ENCODE measurements at regions not wholly inside any gene's neighbourhood (a gene's known extent, or its start where the extent isn't known, plus 50 kb on each side); places are given as distances from the start of the nearest gene placed in this dataset.
"Not testable (repeated sequence)": the region's sequence is repeated elsewhere in the genome, so short reads cannot be mapped to it uniquely, and the experiment has no call there.

- no peaks in the 10 kb centered on the region for H3K27me3 Mint-ChIP-seq (ENCODE audit: low read depth in 3 of 3)
Observed at GRCh38 chr1:73727036-73727435, 470.9 kb downstream of the LRRIQ3 start.

GRCh38 chr1:73722055-73722454 lies 475.9 kb downstream of the LRRIQ3 start:
- H3K9me3 Mint-ChIP-seq: peaks cover 4 to 33% (median 9%) of the 10 kb centered on the region in 6 donors
- no peak overlapping the region for H3K27ac Mint-ChIP-seq
- no peaks in the 10 kb centered on the region for H3K27me3 Mint-ChIP-seq (ENCODE audit: low read depth in 3 of 3)
- no peak overlapping the region for H3K4me3 Mint-ChIP-seq
- no peaks in the 10 kb centered on the region for H3K36me3 Mint-ChIP-seq
- H3K4me1 Mint-ChIP-seq: no peaks in the 10 kb centered on the region
- no peak for DNase-seq

More at GRCh38 chr1:73727036-73727435, 470.9 kb downstream of the LRRIQ3 start:
- Mint-ChIP-seq H3K9me3 (peaks cover 3 to 28% (median 8%) of the 10 kb centered on the region in 6 donors), H3K4me1 (no peaks in the 10 kb centered on the region), H3K36me3 (no peaks in the 10 kb centered on the region), H3K27ac (no peak overlapping the region), H3K4me3 (no peak overlapping the region)
- no peak for DNase-seq

- peaks cover 4 to 35% (median 17%) of the 10 kb centered on the region in 6 donors for H3K9me3 Mint-ChIP-seq
- no peak overlapping the region for H3K27ac Mint-ChIP-seq
- no peak overlapping the region for H3K4me3 Mint-ChIP-seq
- DNase-seq: no peak
- H3K4me1 Mint-ChIP-seq: no peaks in the 10 kb centered on the region
- H3K27me3 Mint-ChIP-seq (ENCODE audit: low read depth in 3 of 3): no peaks in the 10 kb centered on the region
- H3K36me3 Mint-ChIP-seq: no peaks in the 10 kb centered on the region
Observed at GRCh38 chr1:73717976-73718375, 480.0 kb downstream of the LRRIQ3 start.

- Mint-ChIP-seq H3K4me1 (no peaks in the 10 kb centered on the region), H3K27ac (no peak overlapping the region), H3K9me3 (peaks cover 9 to 36% (median 20%) of the 10 kb centered on the region in 6 donors), H3K36me3 (no peaks in the 10 kb centered on the region), H3K4me3 (no peak overlapping the region), H3K27me3 (ENCODE audit: low read depth in 3 of 3) (peaks cover 0 to 3% (median 0%) of the 10 kb centered on the region in 3 donors)
- DNase-seq: no peak
Observed at GRCh38 chr1:73711089-73711488, 486.9 kb downstream of the LRRIQ3 start.

GRCh38 chr1:73701826-73702225 lies 496.1 kb downstream of the LRRIQ3 start:
- Mint-ChIP-seq H3K4me3 (no peak overlapping the region), H3K27me3 (ENCODE audit: low read depth in 3 of 3) (no peaks in the 10 kb centered on the region), H3K9me3 (peaks cover 3 to 27% (median 7%) of the 10 kb centered on the region in 6 donors), H3K4me1 (no peaks in the 10 kb centered on the region), H3K27ac (no peak overlapping the region), H3K36me3 (no peaks in the 10 kb centered on the region)
- no peak for DNase-seq

- DNase-seq: no peak
- Mint-ChIP-seq H3K27ac (no peak overlapping the region), H3K36me3 (no peaks in the 10 kb centered on the region), H3K4me3 (no peak overlapping the region), H3K27me3 (ENCODE audit: low read depth in 3 of 3) (no peaks in the 10 kb centered on the region), H3K4me1 (no peaks in the 10 kb centered on the region), H3K9me3 (peaks cover 0 to 5% (median 4%) of the 10 kb centered on the region in 6 donors)
Observed at GRCh38 chr1:73676186-73676585, 521.8 kb downstream of the LRRIQ3 start.

GRCh38 chr1:73674945-73675561 lies 522.9 kb downstream of the LRRIQ3 start:
- Mint-ChIP-seq H3K4me1 (no peaks in the 10 kb centered on the region), H3K4me3 (no peak overlapping the region), H3K36me3 (no peaks in the 10 kb centered on the region), H3K27ac (no peak overlapping the region), H3K27me3 (ENCODE audit: low read depth in 3 of 3) (no peaks in the 10 kb centered on the region), H3K9me3 (peaks cover 0 to 13% (median 4%) of the 10 kb centered on the region in 6 donors)
- DNase-seq: no peak

- Mint-ChIP-seq H3K4me3 (no peak overlapping the region), H3K4me1 (no peaks in the 10 kb centered on the region)
Observed at GRCh38 chr1:73673971-73674370, 524.0 kb downstream of the LRRIQ3 start.

GRCh38 chr1:73671530-73671929 lies 526.4 kb downstream of the LRRIQ3 start:
- H3K36me3 Mint-ChIP-seq: no peaks in the 10 kb centered on the region
- no peaks in the 10 kb centered on the region for H3K4me1 Mint-ChIP-seq
- H3K4me3 Mint-ChIP-seq: no peak overlapping the region
- no peak overlapping the region for H3K27ac Mint-ChIP-seq
- H3K9me3 Mint-ChIP-seq: peaks cover 0 to 22% (median 2%) of the 10 kb centered on the region in 6 donors
- DNase-seq: no peak
- H3K27me3 Mint-ChIP-seq (ENCODE audit: low read depth in 3 of 3): no peaks in the 10 kb centered on the region

More at GRCh38 chr1:73673971-73674370, 524.0 kb downstream of the LRRIQ3 start:
- Mint-ChIP-seq H3K27ac (no peak overlapping the region), H3K27me3 (ENCODE audit: low read depth in 3 of 3) (no peaks in the 10 kb centered on the region), H3K36me3 (no peaks in the 10 kb centered on the region), H3K9me3 (peaks cover 0 to 17% (median 4%) of the 10 kb centered on the region in 6 donors)
- no peak for DNase-seq

GRCh38 chr1:73667959-73668358 lies 530.0 kb downstream of the LRRIQ3 start:
- H3K27ac Mint-ChIP-seq; DNase-seq; H3K4me3 Mint-ChIP-seq; H3K4me1 Mint-ChIP-seq; H3K27me3 Mint-ChIP-seq (ENCODE audit: low read depth in 3 of 3); H3K36me3 Mint-ChIP-seq: not testable (repeated sequence)
- peaks cover 0 to 36% (median 11%) of the 10 kb centered on the region in 6 donors for H3K9me3 Mint-ChIP-seq

- Mint-ChIP-seq H3K27me3 (ENCODE audit: low read depth in 3 of 3) (peaks cover 0 to 2% (median 0%) of the 10 kb centered on the region in 3 donors), H3K9me3 (peaks cover 3 to 44% (median 18%) of the 10 kb centered on the region in 6 donors), H3K4me3 (no peak overlapping the region), H3K36me3 (peaks cover 0 to 5% (median 0%) of the 10 kb centered on the region in 3 donors), H3K4me1 (no peaks in the 10 kb centered on the region), H3K27ac (no peak overlapping the region)
- DNase-seq: no peak
Observed at GRCh38 chr1:73662526-73662925, 535.5 kb downstream of the LRRIQ3 start.

- Mint-ChIP-seq H3K27ac (no peak overlapping the region), H3K9me3 (peaks cover 3 to 26% (median 14%) of the 10 kb centered on the region in 6 donors), H3K36me3 (no peaks in the 10 kb centered on the region), H3K4me1 (no peaks in the 10 kb centered on the region), H3K4me3 (no peak overlapping the region), H3K27me3 (ENCODE audit: low read depth in 3 of 3) (peaks cover 0 to 2% (median 0%) of the 10 kb centered on the region in 3 donors)
- no peak for DNase-seq
Observed at GRCh38 chr1:73659136-73659535, 538.8 kb downstream of the LRRIQ3 start.

GRCh38 chr1:73654714-73655113 lies 543.3 kb downstream of the LRRIQ3 start:
- no peaks in the 10 kb centered on the region for H3K27me3 Mint-ChIP-seq (ENCODE audit: low read depth in 3 of 3)
- no peaks in the 10 kb centered on the region for H3K36me3 Mint-ChIP-seq
- DNase-seq: no peak

GRCh38 chr1:73644198-73644597 lies 553.8 kb downstream of the LRRIQ3 start:
- Mint-ChIP-seq H3K36me3 (no peaks in the 10 kb centered on the region), H3K9me3 (peaks cover 3 to 33% (median 9%) of the 10 kb centered on the region in 6 donors), H3K27ac (no peak overlapping the region), H3K27me3 (ENCODE audit: low read depth in 3 of 3) (peaks cover 0 to 2% (median 0%) of the 10 kb centered on the region in 3 donors), H3K4me3 (no peak overlapping the region), H3K4me1 (no peaks in the 10 kb centered on the region)
- no peak for DNase-seq

More at GRCh38 chr1:73654714-73655113, 543.3 kb downstream of the LRRIQ3 start:
- H3K27ac Mint-ChIP-seq: no peak overlapping the region
- H3K4me3 Mint-ChIP-seq: no peak overlapping the region
- no peaks in the 10 kb centered on the region for H3K4me1 Mint-ChIP-seq
- peaks cover 3 to 16% (median 8%) of the 10 kb centered on the region in 6 donors for H3K9me3 Mint-ChIP-seq

GRCh38 chr1:73639494-73639893 lies 558.5 kb downstream of the LRRIQ3 start:
- Mint-ChIP-seq H3K9me3 (peaks cover 2 to 21% (median 10%) of the 10 kb centered on the region in 6 donors), H3K4me3 (no peak overlapping the region), H3K4me1 (no peaks in the 10 kb centered on the region), H3K27me3 (ENCODE audit: low read depth in 3 of 3) (no peaks in the 10 kb centered on the region), H3K36me3 (no peaks in the 10 kb centered on the region), H3K27ac (no peak overlapping the region)
- no peak for DNase-seq

Data from immature natural killer cell (primary cell).